ENCODE measurements at regions not wholly inside any gene's neighbourhood (a gene's known extent, or its start where the extent isn't known, plus 50 kb on each side); places are given as distances from the start of the nearest gene placed in this dataset.
"Not testable (repeated sequence)": the region's sequence is repeated elsewhere in the genome, so short reads cannot be mapped to it uniquely, and the experiment has no call there.

DNA sequence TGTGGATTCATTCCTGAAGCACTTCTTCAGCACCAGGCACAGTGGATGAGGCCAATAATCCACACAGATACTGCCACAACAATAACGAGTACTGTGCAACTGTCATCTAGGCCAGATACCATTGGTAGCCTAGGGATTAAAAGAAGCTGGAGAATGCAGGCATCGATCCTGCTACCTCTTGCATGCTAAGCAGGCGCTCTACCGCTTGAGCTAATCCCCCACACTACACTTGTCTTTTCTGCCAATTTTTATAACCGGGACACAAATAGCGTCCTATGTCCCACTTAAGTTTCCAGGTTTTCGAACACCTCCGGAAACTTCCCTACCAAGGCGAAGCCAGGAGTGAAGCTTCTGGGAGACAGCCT is 475.9 kb downstream of the PRIM2 start:
- H3K4me1 ChIP-seq (ENCODE audit: control insufficient read depth in 2 of 3, insufficient read depth in 2 of 3, low read depth in 1 of 3, low read length in 3 of 3); H3K4me3 ChIP-seq (ENCODE audit: low read length in 3 of 3); H3K9me3 ChIP-seq (ENCODE audit: control insufficient read depth in 2 of 3, insufficient read depth in 1 of 3, low read length in 3 of 3); H3K27me3 ChIP-seq (ENCODE audit: control insufficient read depth, insufficient read depth, low read length); H3K27ac ChIP-seq (ENCODE audit: low read depth in 2 of 2, low read length in 2 of 2); FAIRE-seq; H3K9ac ChIP-seq (ENCODE audit: low read length in 3 of 3); DNase-seq; H3K36me3 ChIP-seq (ENCODE audit: control insufficient read depth in 2 of 3, insufficient read depth in 3 of 3, low read length in 3 of 3); intact Hi-C loops (cut with DNase I): not testable (repeated sequence)

DNA sequence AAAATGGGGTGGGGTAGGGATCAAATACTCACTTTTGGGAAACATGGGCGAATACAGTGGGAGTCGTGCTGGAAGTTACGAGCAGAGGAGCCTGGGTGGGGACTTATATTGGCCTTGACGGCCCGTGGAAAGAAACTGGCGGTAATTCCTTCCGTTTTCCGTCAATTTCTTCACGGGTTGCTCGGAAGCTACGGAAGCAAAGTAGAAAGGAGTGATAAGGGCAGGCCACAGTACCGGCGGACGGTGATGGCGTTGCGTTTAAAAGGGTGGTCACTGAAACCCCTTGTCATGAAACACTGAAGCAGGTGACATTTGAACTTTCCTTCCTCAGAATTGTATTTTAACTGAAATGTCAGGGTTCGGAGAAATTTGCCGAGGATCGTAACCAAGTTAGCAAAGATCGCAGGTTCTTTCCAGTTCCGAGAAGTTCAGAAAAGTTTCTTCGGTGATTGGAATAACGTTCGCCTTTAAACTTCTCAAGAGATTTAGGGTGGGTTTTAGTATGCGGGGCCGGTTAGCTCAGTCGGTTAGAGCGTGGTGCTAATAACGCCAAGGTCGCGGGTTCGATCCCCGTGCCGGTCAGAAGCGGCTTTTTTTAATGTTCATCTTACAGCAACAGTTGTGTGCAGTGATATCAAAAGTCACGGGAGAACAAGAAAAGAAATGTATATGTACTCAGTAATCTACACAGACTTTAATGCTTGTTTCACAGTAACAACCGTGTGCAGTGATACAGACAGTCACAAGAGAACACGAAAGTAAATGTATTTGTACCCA is 482.5 kb downstream of the PRIM2 start:
- H3K4me3 ChIP-seq (ENCODE audit: low read length in 3 of 3); intact Hi-C loops (cut with DNase I); FAIRE-seq; H3K36me3 ChIP-seq (ENCODE audit: control insufficient read depth in 2 of 3, insufficient read depth in 3 of 3, low read length in 3 of 3); H3K4me1 ChIP-seq (ENCODE audit: control insufficient read depth in 2 of 3, insufficient read depth in 2 of 3, low read depth in 1 of 3, low read length in 3 of 3); H3K9me3 ChIP-seq (ENCODE audit: control insufficient read depth in 2 of 3, insufficient read depth in 1 of 3, low read length in 3 of 3); H3K27ac ChIP-seq (ENCODE audit: low read depth in 2 of 2, low read length in 2 of 2); H3K9ac ChIP-seq (ENCODE audit: low read length in 3 of 3): not testable (repeated sequence)
- peak in 2 of 5 donors; percentile 23 to 40 for DNase-seq
- peaks cover 11% of the 10 kb centered on the region for H3K27me3 ChIP-seq (ENCODE audit: control insufficient read depth, insufficient read depth, low read length)

DNA sequence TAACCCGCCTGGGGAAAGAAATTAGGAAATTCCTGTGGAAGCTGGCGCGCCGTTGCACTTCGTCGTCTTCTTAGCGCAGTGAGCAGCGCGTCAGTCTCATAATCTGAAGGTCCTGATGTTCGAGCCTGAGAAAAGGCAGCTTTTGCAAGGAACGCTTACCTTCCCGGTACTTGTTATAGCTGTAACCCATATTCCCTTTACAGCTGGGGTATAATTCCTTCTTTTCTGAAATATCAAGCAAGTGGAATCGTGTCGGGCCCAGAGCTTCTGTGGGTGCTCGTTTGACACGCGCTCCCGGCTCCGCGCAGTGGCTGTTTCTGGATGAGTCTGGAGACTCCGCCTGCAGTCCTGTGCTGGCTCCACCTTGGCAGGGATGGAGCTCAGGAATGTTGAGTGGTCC is 491.2 kb downstream of the PRIM2 start:
- peaks cover 16% of the 10 kb centered on the region for H3K27me3 ChIP-seq (ENCODE audit: control insufficient read depth, insufficient read depth, low read length)
- FAIRE-seq; H3K4me1 ChIP-seq (ENCODE audit: control insufficient read depth in 2 of 3, insufficient read depth in 2 of 3, low read depth in 1 of 3, low read length in 3 of 3); H3K36me3 ChIP-seq (ENCODE audit: control insufficient read depth in 2 of 3, insufficient read depth in 3 of 3, low read length in 3 of 3); H3K9ac ChIP-seq (ENCODE audit: low read length in 3 of 3); intact Hi-C loops (cut with DNase I); H3K9me3 ChIP-seq (ENCODE audit: control insufficient read depth in 2 of 3, insufficient read depth in 1 of 3, low read length in 3 of 3); H3K27ac ChIP-seq (ENCODE audit: low read depth in 2 of 2, low read length in 2 of 2); H3K4me3 ChIP-seq (ENCODE audit: low read length in 3 of 3): not testable (repeated sequence)
- peak in 1 of 5 donors; percentile 11 for DNase-seq

DNA sequence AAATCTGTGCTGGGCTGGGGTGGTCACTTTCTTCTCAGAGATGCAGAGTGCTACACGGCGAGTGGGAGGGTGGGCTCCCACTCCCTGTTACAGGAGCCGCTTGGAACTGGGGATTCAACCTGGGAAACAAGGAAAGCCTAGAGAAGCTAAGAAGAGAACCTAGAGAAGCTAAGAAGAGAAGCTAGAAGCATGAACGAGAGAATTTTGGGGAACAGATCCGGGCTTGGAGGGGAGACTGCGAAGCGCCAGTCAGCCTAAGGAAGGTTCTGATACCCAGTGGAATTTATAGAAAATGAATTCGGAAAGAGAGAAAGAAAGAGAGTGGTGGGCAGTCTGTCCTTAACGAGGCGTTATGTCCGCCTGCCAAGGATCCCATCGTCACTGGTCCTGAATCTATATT is 492.0 kb downstream of the PRIM2 start:
- DNase-seq; H3K27ac ChIP-seq (ENCODE audit: low read depth in 2 of 2, low read length in 2 of 2); H3K4me1 ChIP-seq (ENCODE audit: control insufficient read depth in 2 of 3, insufficient read depth in 2 of 3, low read depth in 1 of 3, low read length in 3 of 3); H3K36me3 ChIP-seq (ENCODE audit: control insufficient read depth in 2 of 3, insufficient read depth in 3 of 3, low read length in 3 of 3); intact Hi-C loops (cut with DNase I); H3K9ac ChIP-seq (ENCODE audit: low read length in 3 of 3); H3K4me3 ChIP-seq (ENCODE audit: low read length in 3 of 3); FAIRE-seq; H3K9me3 ChIP-seq (ENCODE audit: control insufficient read depth in 2 of 3, insufficient read depth in 1 of 3, low read length in 3 of 3): not testable (repeated sequence)
- peaks cover 19% of the 10 kb centered on the region for H3K27me3 ChIP-seq (ENCODE audit: control insufficient read depth, insufficient read depth, low read length)

DNA sequence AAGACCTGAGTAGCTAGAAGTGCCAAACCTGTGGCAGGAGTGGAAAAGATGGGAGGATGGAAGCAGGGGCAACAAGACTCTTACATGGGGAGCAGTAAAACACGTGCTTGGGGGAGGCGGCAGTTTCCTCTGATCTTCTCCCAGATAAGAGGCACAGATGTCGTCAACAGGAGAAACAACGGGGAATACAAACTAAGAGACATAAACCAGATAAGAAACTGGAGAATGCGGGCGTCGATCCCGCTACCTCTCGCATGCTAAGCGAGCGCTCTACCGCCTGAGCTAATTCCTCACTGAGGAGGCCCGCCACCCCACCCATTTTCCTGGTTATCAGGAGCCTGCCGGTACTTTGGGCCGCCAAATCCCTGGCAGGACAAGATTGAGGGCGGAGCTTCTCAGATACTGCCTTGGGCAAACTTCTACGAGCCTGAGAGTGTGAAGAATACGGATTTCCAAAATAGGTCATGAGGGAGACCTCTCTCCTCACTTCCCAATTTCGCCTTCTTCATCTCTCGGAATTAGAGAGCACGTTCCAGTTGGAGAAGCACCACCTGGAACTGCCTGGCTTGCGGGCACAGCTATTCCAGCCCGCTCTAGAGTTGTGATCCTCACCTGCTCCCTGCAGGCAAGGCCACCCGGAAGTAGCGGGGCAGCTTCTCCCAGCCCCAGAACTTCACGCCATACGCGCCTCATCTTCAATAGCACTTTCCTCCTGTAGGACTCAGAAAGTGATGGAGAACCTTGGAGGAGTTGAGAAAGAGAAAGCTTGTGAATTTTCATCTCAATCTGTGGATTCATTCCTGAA is 496.0 kb downstream of the PRIM2 start:
- intact Hi-C loops (cut with DNase I); H3K4me3 ChIP-seq (ENCODE audit: low read length in 3 of 3); DNase-seq; H3K9ac ChIP-seq (ENCODE audit: low read length in 3 of 3); H3K27ac ChIP-seq (ENCODE audit: low read depth in 2 of 2, low read length in 2 of 2); FAIRE-seq; H3K36me3 ChIP-seq (ENCODE audit: control insufficient read depth in 2 of 3, insufficient read depth in 3 of 3, low read length in 3 of 3); H3K9me3 ChIP-seq (ENCODE audit: control insufficient read depth in 2 of 3, insufficient read depth in 1 of 3, low read length in 3 of 3); H3K4me1 ChIP-seq (ENCODE audit: control insufficient read depth in 2 of 3, insufficient read depth in 2 of 3, low read depth in 1 of 3, low read length in 3 of 3): not testable (repeated sequence)
- peaks cover 15% of the 10 kb centered on the region for H3K27me3 ChIP-seq (ENCODE audit: control insufficient read depth, insufficient read depth, low read length)

DNA sequence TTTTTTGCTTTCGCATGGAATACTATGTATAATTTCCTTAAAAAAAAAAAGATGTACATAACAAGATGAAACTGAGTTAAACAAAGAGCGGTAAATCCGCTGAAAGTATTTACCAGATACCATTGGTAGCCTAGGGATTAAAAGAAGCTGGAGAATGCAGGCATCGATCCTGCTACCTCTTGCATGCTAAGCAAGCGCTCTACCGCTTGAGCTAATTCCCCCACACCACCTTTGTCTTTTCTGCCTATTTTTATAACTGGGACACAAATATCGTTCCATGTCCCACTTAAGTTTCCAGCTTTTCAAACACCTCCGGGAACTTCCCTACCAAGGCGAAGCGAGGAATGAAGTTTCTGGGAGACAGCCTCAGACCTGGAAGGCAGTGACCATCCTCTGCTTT is 498.4 kb downstream of the PRIM2 start:
- H3K4me3 ChIP-seq (ENCODE audit: low read length in 3 of 3); DNase-seq; H3K36me3 ChIP-seq (ENCODE audit: control insufficient read depth in 2 of 3, insufficient read depth in 3 of 3, low read length in 3 of 3); H3K9ac ChIP-seq (ENCODE audit: low read length in 3 of 3); H3K4me1 ChIP-seq (ENCODE audit: control insufficient read depth in 2 of 3, insufficient read depth in 2 of 3, low read depth in 1 of 3, low read length in 3 of 3); FAIRE-seq; H3K27ac ChIP-seq (ENCODE audit: low read depth in 2 of 2, low read length in 2 of 2); H3K9me3 ChIP-seq (ENCODE audit: control insufficient read depth in 2 of 3, insufficient read depth in 1 of 3, low read length in 3 of 3); intact Hi-C loops (cut with DNase I); H3K27me3 ChIP-seq (ENCODE audit: control insufficient read depth, insufficient read depth, low read length): not testable (repeated sequence)

DNA sequence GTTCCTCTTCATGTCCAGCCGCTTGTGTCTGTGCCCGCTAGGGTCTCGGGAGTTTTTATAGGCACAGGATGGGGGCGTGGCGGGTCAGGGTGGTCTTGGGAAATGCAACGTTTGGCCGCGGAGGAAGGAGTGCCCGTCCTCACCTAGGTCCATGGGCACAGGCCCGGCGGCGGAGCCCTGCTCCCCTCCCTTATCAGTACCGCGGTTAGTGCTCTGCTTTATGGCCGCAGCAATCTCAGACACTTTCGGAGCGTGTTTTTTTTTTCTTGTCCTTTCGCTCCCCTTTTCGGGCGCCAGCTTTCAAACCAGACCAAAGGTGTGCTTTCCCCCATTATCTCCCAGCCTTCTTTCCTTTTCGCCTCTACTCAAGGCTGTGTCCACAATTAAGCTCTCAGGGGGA is 503.9 kb downstream of the PRIM2 start:
- FAIRE-seq; H3K9ac ChIP-seq (ENCODE audit: low read length in 3 of 3); H3K27me3 ChIP-seq (ENCODE audit: control insufficient read depth, insufficient read depth, low read length); H3K27ac ChIP-seq (ENCODE audit: low read depth in 2 of 2, low read length in 2 of 2); intact Hi-C loops (cut with DNase I); H3K9me3 ChIP-seq (ENCODE audit: control insufficient read depth in 2 of 3, insufficient read depth in 1 of 3, low read length in 3 of 3); H3K4me3 ChIP-seq (ENCODE audit: low read length in 3 of 3); DNase-seq; H3K36me3 ChIP-seq (ENCODE audit: control insufficient read depth in 2 of 3, insufficient read depth in 3 of 3, low read length in 3 of 3); H3K4me1 ChIP-seq (ENCODE audit: control insufficient read depth in 2 of 3, insufficient read depth in 2 of 3, low read depth in 1 of 3, low read length in 3 of 3): not testable (repeated sequence)

DNA sequence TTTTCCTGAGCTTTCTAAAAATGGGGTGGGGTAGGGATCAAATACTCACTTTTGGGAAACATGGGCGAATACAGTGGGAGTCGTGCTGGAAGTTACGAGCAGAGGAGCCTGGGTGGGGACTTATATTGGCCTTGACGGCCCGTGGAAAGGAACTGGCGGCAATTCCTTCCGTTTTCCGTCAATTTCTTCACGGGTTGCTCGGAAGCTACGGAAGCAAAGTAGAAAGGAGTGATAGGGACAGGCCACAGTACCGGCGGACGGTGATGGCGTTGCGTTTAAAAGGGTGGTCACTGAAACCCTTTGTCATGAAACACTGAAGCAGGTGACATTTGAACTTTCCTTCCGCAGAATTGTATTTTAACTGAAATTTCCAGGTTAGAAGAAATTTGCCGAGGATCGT is 505.0 kb downstream of the PRIM2 start:
- H3K36me3 ChIP-seq (ENCODE audit: control insufficient read depth in 2 of 3, insufficient read depth in 3 of 3, low read length in 3 of 3); H3K4me3 ChIP-seq (ENCODE audit: low read length in 3 of 3); H3K9me3 ChIP-seq (ENCODE audit: control insufficient read depth in 2 of 3, insufficient read depth in 1 of 3, low read length in 3 of 3); FAIRE-seq; H3K4me1 ChIP-seq (ENCODE audit: control insufficient read depth in 2 of 3, insufficient read depth in 2 of 3, low read depth in 1 of 3, low read length in 3 of 3); H3K27me3 ChIP-seq (ENCODE audit: control insufficient read depth, insufficient read depth, low read length); intact Hi-C loops (cut with DNase I); H3K27ac ChIP-seq (ENCODE audit: low read depth in 2 of 2, low read length in 2 of 2); DNase-seq; H3K9ac ChIP-seq (ENCODE audit: low read length in 3 of 3): not testable (repeated sequence)

Data from kidney (tissue), 10 donors.